ENCODE measurements at regions not wholly inside any gene's neighbourhood (a gene's known extent, or its start where the extent isn't known, plus 50 kb on each side); places are given as distances from the start of the nearest gene placed in this dataset.

GRCh38 chr4:12231098-12231497, 802.4 kb upstream of the HS3ST1 start:
- Mint-ChIP-seq H3K9me3 (ENCODE audit: insufficient read depth) (no peaks in the 10 kb centered on the region), H3K27ac (no peak overlapping the region), H3K4me1 (no peaks in the 10 kb centered on the region), H3K27me3 (no peaks in the 10 kb centered on the region), H3K4me3 (no peak overlapping the region)
- H3K4me1 ChIP-seq (ENCODE audit: control insufficient read depth in 2 of 2, insufficient read depth in 2 of 2, low read length in 2 of 2) = no peaks in the 10 kb centered on the region
- no peaks in the 10 kb centered on the region for H3K79me2 ChIP-seq (ENCODE audit: control insufficient read depth, insufficient read depth, low read length)
- TF ChIP-seq EZH2 (IDR thresholded peaks at IDR 0.05; ENCODE audit: borderline replicate concordance, insufficient read depth, low read depth, low read length, poor library complexity, severe bottlenecking) = no peak
- TF ChIP-seq, protein P1, sequence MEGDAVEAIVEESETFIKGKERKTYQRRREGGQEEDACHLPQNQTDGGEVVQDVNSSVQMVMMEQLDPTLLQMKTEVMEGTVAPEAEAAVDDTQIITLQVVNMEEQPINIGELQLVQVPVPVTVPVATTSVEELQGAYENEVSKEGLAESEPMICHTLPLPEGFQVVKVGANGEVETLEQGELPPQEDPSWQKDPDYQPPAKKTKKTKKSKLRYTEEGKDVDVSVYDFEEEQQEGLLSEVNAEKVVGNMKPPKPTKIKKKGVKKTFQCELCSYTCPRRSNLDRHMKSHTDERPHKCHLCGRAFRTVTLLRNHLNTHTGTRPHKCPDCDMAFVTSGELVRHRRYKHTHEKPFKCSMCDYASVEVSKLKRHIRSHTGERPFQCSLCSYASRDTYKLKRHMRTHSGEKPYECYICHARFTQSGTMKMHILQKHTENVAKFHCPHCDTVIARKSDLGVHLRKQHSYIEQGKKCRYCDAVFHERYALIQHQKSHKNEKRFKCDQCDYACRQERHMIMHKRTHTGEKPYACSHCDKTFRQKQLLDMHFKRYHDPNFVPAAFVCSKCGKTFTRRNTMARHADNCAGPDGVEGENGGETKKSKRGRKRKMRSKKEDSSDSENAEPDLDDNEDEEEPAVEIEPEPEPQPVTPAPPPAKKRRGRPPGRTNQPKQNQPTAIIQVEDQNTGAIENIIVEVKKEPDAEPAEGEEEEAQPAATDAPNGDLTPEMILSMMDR (IDR thresholded peaks at IDR 0.05) = no peak
- ATAC-seq (ENCODE audit: low read depth) (no peak), DNase-seq (no peak)
- no peak overlapping the region for H2AFZ ChIP-seq (ENCODE audit: insufficient read depth, low read depth, low read length, poor library complexity, severe bottlenecking)
- H3K4me3 ChIP-seq (ENCODE audit: control extremely low read depth in 1 of 5, extremely low read depth in 1 of 5, insufficient read depth in 1 of 5, low read depth in 2 of 5, low read length in 4 of 5) = no peak overlapping the region
- no peak overlapping the region for H3K4me2 ChIP-seq (replicated peaks; ENCODE audit: low read depth, low read length, poor library complexity, severe bottlenecking)
- no peaks in the 10 kb centered on the region for H3K27me3 ChIP-seq (replicated peaks in 1 of 4; ENCODE audit: control extremely low read depth in 1 of 4, control insufficient read depth in 3 of 4, insufficient read depth in 4 of 4, low read length in 3 of 4)
- no peaks in the 10 kb centered on the region for H3K36me3 ChIP-seq (replicated peaks in 1 of 2; ENCODE audit: control extremely low read depth in 1 of 2, control insufficient read depth in 1 of 2, extremely low read depth in 1 of 2, insufficient read depth in 2 of 2, low read length in 1 of 2)
- no peaks in the 10 kb centered on the region for H4K20me1 ChIP-seq (ENCODE audit: control insufficient read depth, insufficient read depth, low read length, poor library complexity, severe bottlenecking)
- WGBS (ENCODE audit: insufficient coverage) = 82% methylated on average over 5 of the region's 6 CpGs
- H3K27ac ChIP-seq (ENCODE audit: low read length in 2 of 2) = no peak overlapping the region
- peaks cover 0 to 1% (median 0%) of the 10 kb centered on the region in 3 donors for H3K9me3 ChIP-seq (ENCODE audit: control extremely low read depth in 1 of 3, control insufficient read depth in 2 of 3, insufficient read depth in 1 of 3, low read length in 2 of 3)
- CTCF ChIA-PET = no interaction called here
- POLR2A ChIA-PET = no interaction called here
- no peak overlapping the region for H3K9ac ChIP-seq (ENCODE audit: low read length)
- intact Hi-C loops (cut with micrococcal nuclease) = no loop called here

GRCh38 chr4:12221031-12221430, 792.3 kb upstream of the HS3ST1 start:
- H3K4me1 ChIP-seq (ENCODE audit: control insufficient read depth in 2 of 2, insufficient read depth in 2 of 2, low read length in 2 of 2) = no peaks in the 10 kb centered on the region
- intact Hi-C loops (cut with micrococcal nuclease) = no loop called here
- Mint-ChIP-seq H3K4me3 (no peak overlapping the region), H3K9me3 (ENCODE audit: insufficient read depth) (peaks cover 4% of the 10 kb centered on the region), H3K27ac (no peak overlapping the region), H3K4me1 (no peaks in the 10 kb centered on the region), H3K27me3 (no peaks in the 10 kb centered on the region)
- ATAC-seq (ENCODE audit: low read depth) (no peak), DNase-seq (no peak)
- no peak overlapping the region for H3K4me3 ChIP-seq (ENCODE audit: control extremely low read depth in 1 of 5, extremely low read depth in 1 of 5, insufficient read depth in 1 of 5, low read depth in 2 of 5, low read length in 4 of 5)
- no peaks in the 10 kb centered on the region for H3K36me3 ChIP-seq (replicated peaks in 1 of 2; ENCODE audit: control extremely low read depth in 1 of 2, control insufficient read depth in 1 of 2, extremely low read depth in 1 of 2, insufficient read depth in 2 of 2, low read length in 1 of 2)
- no peaks in the 10 kb centered on the region for H3K79me2 ChIP-seq (ENCODE audit: control insufficient read depth, insufficient read depth, low read length)
- no peaks in the 10 kb centered on the region for H4K20me1 ChIP-seq (ENCODE audit: control insufficient read depth, insufficient read depth, low read length, poor library complexity, severe bottlenecking)
- H3K27me3 ChIP-seq (replicated peaks in 1 of 4; ENCODE audit: control extremely low read depth in 1 of 4, control insufficient read depth in 3 of 4, insufficient read depth in 4 of 4, low read length in 3 of 4) = no peaks in the 10 kb centered on the region
- ChIA-PET POLR2A (no interaction called here), CTCF (no interaction called here)
- no peak overlapping the region for H3K9ac ChIP-seq (ENCODE audit: low read length)
- no peak overlapping the region for H3K27ac ChIP-seq (ENCODE audit: low read length in 2 of 2)
- TF ChIP-seq EZH2 (IDR thresholded peaks at IDR 0.05; ENCODE audit: borderline replicate concordance, insufficient read depth, low read depth, low read length, poor library complexity, severe bottlenecking) = no peak
- TF ChIP-seq, protein P1 (IDR thresholded peaks at IDR 0.05) = no peak
- H3K9me3 ChIP-seq (ENCODE audit: control extremely low read depth in 1 of 3, control insufficient read depth in 2 of 3, insufficient read depth in 1 of 3, low read length in 2 of 3) = no peaks in the 10 kb centered on the region
- WGBS (ENCODE audit: insufficient coverage) = 79% methylated on average over 2 of the region's 2 CpGs
- no peak overlapping the region for H2AFZ ChIP-seq (ENCODE audit: insufficient read depth, low read depth, low read length, poor library complexity, severe bottlenecking)
- H3K4me2 ChIP-seq (replicated peaks; ENCODE audit: low read depth, low read length, poor library complexity, severe bottlenecking) = no peak overlapping the region

All from B cell (primary cell).